Fibroblast of the aortic adventitia (primary cell): ENCODE measurements at regions not wholly inside any gene's neighbourhood (a gene's known extent, or its start where the extent isn't known, plus 50 kb on each side); places are given as distances from the start of the nearest gene placed in this dataset.

ENCODE experiments used
- DNase-seq: peaks from one replicate; pipeline ENCODE4 v3.0.0-alpha.2; 2010; ENCODE audit warnings: low read depth
- H3K4me3 ChIP-seq: 2 replicates; pipeline ENCODE4 v1.5.1; 2011; ENCODE audit warnings: low read depth, mild to moderate bottlenecking, control low read depth, low read length, moderate library complexity
- TF ChIP-seq, protein P1 (sequence below): IDR thresholded peaks from 2 replicates; pipeline ENCODE4 v1.5.1; 2011; ENCODE audit warnings: mild to moderate bottlenecking, low read length, control low read depth, inconsistent platforms; ENCODE audit not compliant: insufficient read depth

DNA sequence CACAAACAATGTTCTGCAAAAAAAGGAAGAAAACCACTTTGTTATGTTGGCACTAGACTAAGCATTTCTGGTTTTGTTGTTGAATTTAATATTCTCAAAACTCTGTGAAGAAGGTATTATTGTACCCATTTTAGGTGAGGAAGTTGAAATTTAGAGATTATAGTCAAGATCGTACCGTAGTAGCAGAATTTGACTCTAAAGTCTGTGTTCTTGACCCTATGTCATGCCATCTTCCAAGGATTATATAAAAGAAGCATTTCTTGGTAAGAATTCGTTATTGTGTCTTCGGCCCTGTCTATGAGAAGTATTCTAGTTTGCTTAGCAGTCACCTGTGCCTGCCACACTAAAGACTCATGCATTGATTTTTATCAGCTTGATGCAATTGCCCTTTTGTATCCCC is 104.4 kb upstream of the MAP9 start:
- H3K4me3 ChIP-seq = no peak overlapping the region
- TF ChIP-seq, protein P1, sequence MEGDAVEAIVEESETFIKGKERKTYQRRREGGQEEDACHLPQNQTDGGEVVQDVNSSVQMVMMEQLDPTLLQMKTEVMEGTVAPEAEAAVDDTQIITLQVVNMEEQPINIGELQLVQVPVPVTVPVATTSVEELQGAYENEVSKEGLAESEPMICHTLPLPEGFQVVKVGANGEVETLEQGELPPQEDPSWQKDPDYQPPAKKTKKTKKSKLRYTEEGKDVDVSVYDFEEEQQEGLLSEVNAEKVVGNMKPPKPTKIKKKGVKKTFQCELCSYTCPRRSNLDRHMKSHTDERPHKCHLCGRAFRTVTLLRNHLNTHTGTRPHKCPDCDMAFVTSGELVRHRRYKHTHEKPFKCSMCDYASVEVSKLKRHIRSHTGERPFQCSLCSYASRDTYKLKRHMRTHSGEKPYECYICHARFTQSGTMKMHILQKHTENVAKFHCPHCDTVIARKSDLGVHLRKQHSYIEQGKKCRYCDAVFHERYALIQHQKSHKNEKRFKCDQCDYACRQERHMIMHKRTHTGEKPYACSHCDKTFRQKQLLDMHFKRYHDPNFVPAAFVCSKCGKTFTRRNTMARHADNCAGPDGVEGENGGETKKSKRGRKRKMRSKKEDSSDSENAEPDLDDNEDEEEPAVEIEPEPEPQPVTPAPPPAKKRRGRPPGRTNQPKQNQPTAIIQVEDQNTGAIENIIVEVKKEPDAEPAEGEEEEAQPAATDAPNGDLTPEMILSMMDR = no peak
- no peak for DNase-seq

DNA sequence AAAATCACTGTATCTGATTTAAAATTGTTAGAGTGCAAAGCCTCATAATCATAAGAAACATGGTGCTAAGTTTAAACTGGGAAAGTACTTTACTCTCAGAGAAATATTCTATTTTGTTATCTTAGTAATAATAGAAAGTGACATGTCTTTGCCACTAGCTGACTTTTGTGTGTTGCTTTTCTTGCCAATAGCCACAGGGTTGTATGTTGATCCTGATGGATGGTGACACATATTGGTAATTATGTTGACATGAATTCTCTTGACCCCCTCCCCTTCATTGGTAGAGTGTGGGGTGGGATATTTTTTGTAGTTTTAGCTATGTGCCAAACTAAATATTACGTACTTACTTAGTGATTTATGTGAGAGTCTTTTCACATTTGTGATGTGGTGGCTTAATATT is 103.1 kb upstream of the MAP9 start:
- TF ChIP-seq, protein P1 = no peak
- H3K4me3 ChIP-seq = no peak overlapping the region
- DNase-seq = no peak

DNA sequence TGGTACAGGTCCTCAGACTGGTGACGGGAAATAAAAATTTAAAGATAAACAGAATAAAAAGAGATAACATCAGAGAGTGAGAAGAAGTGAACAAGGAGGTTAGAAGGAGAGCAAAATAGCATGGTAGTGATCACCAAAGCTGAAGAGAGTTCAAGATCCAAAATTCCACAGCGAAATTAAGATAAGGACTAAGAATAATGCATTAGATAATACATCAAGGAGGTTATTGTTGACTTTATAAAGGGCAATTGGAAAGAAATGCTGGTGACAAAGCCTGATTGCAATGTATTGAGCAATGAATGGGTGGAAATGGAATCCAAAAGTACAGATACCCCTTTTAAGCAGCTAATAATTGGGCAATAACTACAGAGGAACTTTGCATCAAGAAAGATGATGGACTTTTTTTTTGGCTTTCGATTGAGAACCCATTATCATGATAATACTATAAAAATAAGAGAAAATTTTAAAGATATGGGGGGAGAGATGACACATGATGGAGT is 101.6 kb upstream of the MAP9 start:
- DNase-seq = peak; percentile 45
- H3K4me3 ChIP-seq = no peak overlapping the region
- TF ChIP-seq, protein P1 = no peak

DNA sequence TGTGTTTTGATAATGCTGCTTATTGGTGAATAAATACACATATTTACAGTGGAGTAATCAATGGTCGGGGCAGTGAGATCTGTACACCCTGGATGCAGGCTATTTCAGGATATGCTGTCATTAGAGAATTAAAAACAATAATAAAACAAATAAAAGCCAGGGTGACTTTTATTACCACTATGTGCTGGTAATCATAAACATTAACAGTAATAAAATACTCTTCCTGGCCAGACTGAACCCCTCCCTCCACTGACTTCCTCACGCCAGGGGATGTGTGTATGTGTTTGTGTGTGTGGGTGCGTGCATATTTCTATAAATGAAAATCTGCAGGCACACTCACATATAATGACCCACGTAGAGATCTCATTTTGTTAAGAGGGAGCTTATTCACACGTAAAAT is 98.0 kb upstream of the MAP9 start:
- TF ChIP-seq, protein P1 = no peak
- H3K4me3 ChIP-seq = no peak overlapping the region
- no peak for DNase-seq

DNA sequence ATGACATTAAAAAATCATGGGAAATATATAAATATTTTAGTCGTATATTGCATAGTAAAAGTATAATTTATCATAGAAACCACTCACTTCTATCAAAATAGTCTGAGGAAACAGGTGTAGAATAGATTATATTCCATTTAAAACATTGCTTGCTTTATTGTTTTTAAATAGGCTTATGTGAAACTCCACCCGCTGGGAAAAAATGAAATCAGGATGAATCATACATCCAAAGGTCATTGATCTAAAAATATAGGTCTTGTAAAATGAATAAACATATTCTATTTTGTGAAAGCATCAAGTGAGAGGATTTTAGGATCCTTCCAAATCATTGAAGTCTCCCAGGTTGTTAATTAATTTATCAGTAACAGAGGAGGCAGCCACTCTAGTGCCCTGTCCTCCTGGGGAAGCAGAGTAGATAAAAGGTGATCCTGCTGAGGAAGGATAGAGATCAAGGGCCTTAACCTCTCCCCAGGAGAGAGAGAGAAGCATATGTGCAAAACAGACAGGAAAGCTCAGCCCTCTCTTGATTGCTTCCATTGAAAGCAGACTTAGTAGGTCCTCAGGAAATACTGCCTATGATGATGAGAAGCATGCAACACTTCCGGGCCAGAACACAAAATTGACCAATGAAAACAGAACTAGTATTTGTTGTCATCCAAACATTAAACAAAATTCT is 96.8 kb upstream of the MAP9 start:
- TF ChIP-seq, protein P1 = no peak

DNA sequence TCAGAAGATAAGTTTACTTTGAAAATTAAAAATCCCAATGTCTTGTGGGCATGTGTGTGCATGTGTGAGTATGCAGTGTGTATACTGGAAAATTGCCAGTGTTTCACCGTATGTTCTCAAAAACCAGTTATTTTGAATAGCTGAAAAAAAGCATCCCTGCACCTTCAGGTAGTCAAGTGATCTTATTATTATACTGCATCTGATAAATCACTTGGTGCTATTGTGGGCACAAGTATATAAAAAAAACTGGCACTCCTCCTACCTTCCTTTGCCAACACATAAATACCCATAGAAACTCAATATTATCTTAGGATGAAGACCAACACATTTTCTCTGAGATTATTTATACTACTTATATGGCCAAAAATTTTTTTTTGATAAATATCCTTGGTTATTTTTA is 91.5 kb upstream of the MAP9 start:
- TF ChIP-seq, protein P1 = no peak
- DNase-seq = no peak
- no peak overlapping the region for H3K4me3 ChIP-seq

More for the DNA sequence above, 96.8 kb upstream of the MAP9 start:
- DNase-seq = no peak
- no peak overlapping the region for H3K4me3 ChIP-seq

DNA sequence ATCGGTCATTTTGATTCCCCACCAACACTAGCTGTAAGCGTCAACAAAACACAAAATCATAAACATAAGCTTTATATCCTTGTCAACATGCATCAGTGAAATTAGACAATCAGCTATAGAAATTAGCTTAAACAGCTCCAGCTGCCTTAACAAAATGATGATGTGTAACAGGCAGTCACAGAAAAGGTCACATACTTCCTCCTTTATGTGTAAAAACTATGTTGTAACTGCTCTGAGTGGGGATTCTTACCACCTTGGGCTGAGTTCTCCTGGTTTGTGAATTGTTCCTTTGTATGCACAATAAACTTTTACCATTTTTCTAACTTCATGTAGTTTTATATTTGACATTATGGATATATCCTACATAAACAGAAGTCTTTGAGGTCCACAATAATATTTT is 73.9 kb upstream of the MAP9 start:
- no peak overlapping the region for H3K4me3 ChIP-seq
- TF ChIP-seq, protein P1 = no peak
- DNase-seq = no peak
